ENCODE measurements at regions not wholly inside any gene's neighbourhood (a gene's known extent, or its start where the extent isn't known, plus 50 kb on each side); places are given as distances from the start of the nearest gene placed in this dataset.

- DNase-seq (ENCODE audit: low spot score): no peak
These were observed 195.3 kb upstream of the PDE5A start for GRCh38 chr4:119823891-119824290.

GRCh38 chr4:119823045-119823444 lies 194.4 kb upstream of the PDE5A start:
- DNase-seq (ENCODE audit: low spot score): no peak

- DNase-seq (ENCODE audit: low spot score): no peak
These were observed 187.9 kb upstream of the PDE5A start for GRCh38 chr4:119816473-119816872.

- DNase-seq (ENCODE audit: low spot score): no peak
These were observed 181.4 kb upstream of the PDE5A start for GRCh38 chr4:119810001-119810400.

GRCh38 chr4:119804404-119804803 lies 175.8 kb upstream of the PDE5A start:
- no peak for DNase-seq (ENCODE audit: low spot score)

GRCh38 chr4:119797238-119797894 lies 168.8 kb upstream of the PDE5A start:
- no peak for DNase-seq (ENCODE audit: low spot score)

GRCh38 chr4:119795986-119796578 lies 167.5 kb upstream of the PDE5A start:
- no peak for DNase-seq (ENCODE audit: low spot score)

- DNase-seq (ENCODE audit: low spot score): no peak
These were observed 166.1 kb upstream of the PDE5A start for GRCh38 chr4:119794681-119795080.

GRCh38 chr4:119794113-119794512 lies 165.5 kb upstream of the PDE5A start:
- no peak for DNase-seq (ENCODE audit: low spot score)

GRCh38 chr4:119788349-119789266 lies 160.0 kb upstream of the PDE5A start:
- no peak for DNase-seq (ENCODE audit: low spot score)

GRCh38 chr4:119785963-119786362 lies 157.4 kb upstream of the PDE5A start:
- DNase-seq (ENCODE audit: low spot score): no peak

GRCh38 chr4:119783189-119783983 lies 154.8 kb upstream of the PDE5A start:
- DNase-seq (ENCODE audit: low spot score): no peak

- DNase-seq (ENCODE audit: low spot score): no peak
These were observed 152.4 kb upstream of the PDE5A start for GRCh38 chr4:119781044-119781443.

- DNase-seq (ENCODE audit: low spot score): no peak
These were observed 146.2 kb upstream of the PDE5A start for GRCh38 chr4:119774840-119775239.

GRCh38 chr4:119765951-119766350 lies 137.3 kb upstream of the PDE5A start:
- no peak for DNase-seq (ENCODE audit: low spot score)

GRCh38 chr4:119765469-119765868 lies 136.9 kb upstream of the PDE5A start:
- DNase-seq (ENCODE audit: low spot score): no peak

- DNase-seq (ENCODE audit: low spot score): no peak
These were observed 134.8 kb upstream of the PDE5A start for GRCh38 chr4:119763386-119763785.

GRCh38 chr4:119755599-119755998 lies 127.0 kb upstream of the PDE5A start:
- DNase-seq (ENCODE audit: low spot score): no peak

- DNase-seq (ENCODE audit: low spot score): no peak
These were observed 124.3 kb upstream of the PDE5A start for GRCh38 chr4:119752936-119753335.

GRCh38 chr4:119750771-119751170 lies 122.2 kb upstream of the PDE5A start:
- no peak for DNase-seq (ENCODE audit: low spot score)

GRCh38 chr4:119750048-119750447 lies 121.4 kb upstream of the PDE5A start:
- DNase-seq (ENCODE audit: low spot score): no peak

- no peak for DNase-seq (ENCODE audit: low spot score)
These were observed 120.2 kb upstream of the PDE5A start for GRCh38 chr4:119748853-119749252.

Data from globus pallidus (tissue), 1 donor.